GM21390 (cell line): ENCODE measurements at regions not wholly inside any gene's neighbourhood (a gene's known extent, or its start where the extent isn't known, plus 50 kb on each side); places are given as distances from the start of the nearest gene placed in this dataset.

Source experiments
- ATAC-seq: cut with Tn5 transposase; IDR thresholded peaks from one replicate; pipeline ENCODE4 v1.9.1; 2021; ENCODE audit not compliant: unreplicated experiment

- no peak for ATAC-seq
Measured at GRCh38 chr11:24298146-24298545, 198.7 kb upstream of the LUZP2 start.

- ATAC-seq = no peak
Measured at GRCh38 chr11:24311974-24312373, 184.9 kb upstream of the LUZP2 start.

GRCh38 chr11:24312464-24313238 lies 184.2 kb upstream of the LUZP2 start:
- ATAC-seq = no peak

GRCh38 chr11:24321229-24321628 lies 175.6 kb upstream of the LUZP2 start:
- no peak for ATAC-seq

- ATAC-seq = no peak
Measured at GRCh38 chr11:24324211-24324610, 172.6 kb upstream of the LUZP2 start.

- ATAC-seq = no peak
Measured at GRCh38 chr11:24344222-24344621, 152.6 kb upstream of the LUZP2 start.

- no peak for ATAC-seq
Measured at GRCh38 chr11:24348908-24349307, 147.9 kb upstream of the LUZP2 start.

GRCh38 chr11:24351179-24351578 lies 145.7 kb upstream of the LUZP2 start:
- no peak for ATAC-seq

- ATAC-seq = no peak
Measured at GRCh38 chr11:24356501-24356900, 140.4 kb upstream of the LUZP2 start.

GRCh38 chr11:24357620-24358410 lies 139.0 kb upstream of the LUZP2 start:
- ATAC-seq = no peak

GRCh38 chr11:24372491-24372890 lies 124.4 kb upstream of the LUZP2 start:
- ATAC-seq = no peak

GRCh38 chr11:24373516-24373915 lies 123.3 kb upstream of the LUZP2 start:
- ATAC-seq = no peak

- no peak for ATAC-seq
Measured at GRCh38 chr11:24375351-24375750, 121.5 kb upstream of the LUZP2 start.

GRCh38 chr11:24375931-24376330 lies 120.9 kb upstream of the LUZP2 start:
- no peak for ATAC-seq

- no peak for ATAC-seq
Measured at GRCh38 chr11:24383137-24383536, 113.7 kb upstream of the LUZP2 start.

- no peak for ATAC-seq
Measured at GRCh38 chr11:24384240-24384639, 112.6 kb upstream of the LUZP2 start.

GRCh38 chr11:24386546-24387397 lies 110.1 kb upstream of the LUZP2 start:
- ATAC-seq = no peak

GRCh38 chr11:24389575-24389974 lies 107.3 kb upstream of the LUZP2 start:
- no peak for ATAC-seq

GRCh38 chr11:24390016-24390415 lies 106.8 kb upstream of the LUZP2 start:
- no peak for ATAC-seq

GRCh38 chr11:24390762-24391161 lies 106.1 kb upstream of the LUZP2 start:
- no peak for ATAC-seq

GRCh38 chr11:24391167-24391566 lies 105.7 kb upstream of the LUZP2 start:
- ATAC-seq = no peak
